ENCODE measurements at regions not wholly inside any gene's neighbourhood (a gene's known extent, or its start where the extent isn't known, plus 50 kb on each side); places are given as distances from the start of the nearest gene placed in this dataset.

- intact Hi-C loops (cut with DNase I) = no loop called here
- ATAC-seq = no peak
- WGBS (ENCODE audit: insufficient coverage, low coverage, low lambda C conversion rate, missing lambda C conversion rate) = 24% methylated on average over 1 of the region's 1 CpG
- no peak overlapping the region for H3K27ac ChIP-seq
- H3K4me3 ChIP-seq = no peak overlapping the region
- no peaks in the 10 kb centered on the region for H3K9me3 ChIP-seq
- H3K4me1 ChIP-seq = no peaks in the 10 kb centered on the region
- DNase-seq = no peak
- H3K27me3 ChIP-seq = no peaks in the 10 kb centered on the region
- TF ChIP-seq POLR2A (IDR thresholded peaks at IDR 0.05) (no peak), CTCF (IDR thresholded peaks at IDR 0.05) (no peak)
- no peaks in the 10 kb centered on the region for H3K36me3 ChIP-seq
These were observed 119.4 kb upstream of the FAM9B start for GRCh38 chrX:9153300-9153699.

GRCh38 chrX:9158611-9159010, 124.7 kb upstream of the FAM9B start:
- 59% methylated on average over 7 of the region's 7 CpGs for WGBS (ENCODE audit: insufficient coverage, low coverage, low lambda C conversion rate, missing lambda C conversion rate)
- intact Hi-C loops (cut with DNase I) = no loop called here
- no peak for ATAC-seq
- TF ChIP-seq CTCF (IDR thresholded peaks at IDR 0.05) = no peak
- TF ChIP-seq POLR2A (IDR thresholded peaks at IDR 0.05) = no peak
- no peaks in the 10 kb centered on the region for H3K27me3 ChIP-seq
- H3K36me3 ChIP-seq = no peaks in the 10 kb centered on the region
- no peak for DNase-seq
- H3K4me3 ChIP-seq = no peak overlapping the region
- no peak overlapping the region for H3K27ac ChIP-seq
- H3K9me3 ChIP-seq = no peaks in the 10 kb centered on the region
- no peaks in the 10 kb centered on the region for H3K4me1 ChIP-seq

GRCh38 chrX:9160698-9161329, 126.9 kb upstream of the FAM9B start:
- no peak overlapping the region for H3K4me3 ChIP-seq
- no peaks in the 10 kb centered on the region for H3K36me3 ChIP-seq
- intact Hi-C loops (cut with DNase I) = no loop called here
- no peak for ATAC-seq
- no peaks in the 10 kb centered on the region for H3K27me3 ChIP-seq
- WGBS (ENCODE audit: insufficient coverage, low coverage, low lambda C conversion rate, missing lambda C conversion rate) = 77% methylated on average over 4 of the region's 4 CpGs
- DNase-seq = no peak
- no peaks in the 10 kb centered on the region for H3K9me3 ChIP-seq
- TF ChIP-seq CTCF (IDR thresholded peaks at IDR 0.05) = no peak
- no peak for TF ChIP-seq POLR2A (IDR thresholded peaks at IDR 0.05)
- H3K4me1 ChIP-seq = no peaks in the 10 kb centered on the region
- no peak overlapping the region for H3K27ac ChIP-seq

- Histone ChIP-seq H3K4me1 (no peaks in the 10 kb centered on the region), H3K36me3 (no peaks in the 10 kb centered on the region), H3K4me3 (no peak overlapping the region), H3K27me3 (no peaks in the 10 kb centered on the region), H3K9me3 (peaks cover 0 to 2% (median 0%) of the 10 kb centered on the region in 4 donors), H3K27ac (no peak overlapping the region)
- 73% methylated on average over 3 of the region's 3 CpGs for WGBS (ENCODE audit: insufficient coverage, low coverage, low lambda C conversion rate, missing lambda C conversion rate)
- ATAC-seq (no peak), DNase-seq (no peak)
- TF ChIP-seq CTCF (IDR thresholded peaks at IDR 0.05) = no peak
- intact Hi-C loops (cut with DNase I) = no loop called here
These were observed 128.8 kb upstream of the FAM9B start for GRCh38 chrX:9162698-9163097.

All from right lobe of liver (tissue), 6 donors.